H9 (cell line): ENCODE measurements at regions not wholly inside any gene's neighbourhood (a gene's known extent, or its start where the extent isn't known, plus 50 kb on each side); places are given as distances from the start of the nearest gene placed in this dataset.

Experiments
- DNase-seq: peaks from one replicate; pipeline ENCODE4 v3.0.0-alpha.2; 2017
- H2AFZ ChIP-seq: one replicate; pipeline ENCODE4 v1.6.1; 2013; ENCODE audit warnings: mild to moderate bottlenecking, low read length, control low read depth, moderate library complexity
- H2AK5ac ChIP-seq: 2 replicates; pipeline ENCODE4 v1.6.1; 2013; ENCODE audit warnings: low read length, control low read depth, mixed read lengths; ENCODE audit not compliant: insufficient read length
- H2BK120ac ChIP-seq: one replicate; pipeline ENCODE4 v1.6.1; 2013; ENCODE audit warnings: low read depth, mild to moderate bottlenecking, low read length, control low read depth, inconsistent platforms; ENCODE audit not compliant: poor library complexity, severe bottlenecking
- H2BK12ac ChIP-seq: 2 replicates; pipeline ENCODE4 v1.6.1; 2013; ENCODE audit warnings: low read length, control low read depth, mixed read lengths, low read depth; ENCODE audit not compliant: insufficient read length
- H2BK15ac ChIP-seq: 2 replicates; pipeline ENCODE4 v1.6.1; 2013; ENCODE audit warnings: low read depth, low read length, control low read depth
- H2BK20ac ChIP-seq: one replicate; pipeline ENCODE4 v1.6.1; 2013; ENCODE audit warnings: low read depth, mild to moderate bottlenecking, low read length, control low read depth, inconsistent platforms; ENCODE audit not compliant: poor library complexity, severe bottlenecking
- H2BK5ac ChIP-seq: 2 replicates; pipeline ENCODE4 v1.6.1; 2013; ENCODE audit warnings: low read length, control low read depth, mixed read lengths; ENCODE audit not compliant: insufficient read length
- H3K14ac ChIP-seq: 2 replicates; pipeline ENCODE4 v1.6.1; 2013; ENCODE audit warnings: low read length, control low read depth; ENCODE audit not compliant: insufficient read depth
- H3K18ac ChIP-seq: 2 replicates; pipeline ENCODE4 v1.6.1; 2013; ENCODE audit warnings: low read depth, mild to moderate bottlenecking, mixed read lengths, low read length, control low read depth; ENCODE audit not compliant: insufficient read length
- H3K23ac ChIP-seq: 2 replicates; pipeline ENCODE4 v1.6.1; 2013; ENCODE audit warnings: low read length, control low read depth, mixed read lengths, low read depth; ENCODE audit not compliant: insufficient read length
- H3K23me2 ChIP-seq: 2 replicates; pipeline ENCODE4 v1.6.1; 2013; ENCODE audit warnings: low read depth, mild to moderate bottlenecking, mixed read lengths, low read length, control low read depth; ENCODE audit not compliant: insufficient read length, poor library complexity, severe bottlenecking
- H3K27ac ChIP-seq: 2 replicates; pipeline ENCODE4 v1.5.1; 2013; ENCODE audit warnings: low read length, control low read depth, mixed read lengths, low read depth; ENCODE audit not compliant: insufficient read length
- H3K27me3 ChIP-seq: 2 replicates; pipeline ENCODE4 v1.6.1; 2013; ENCODE audit warnings: low read length, control low read depth, inconsistent platforms; ENCODE audit not compliant: insufficient read depth
- H3K4ac ChIP-seq: 2 replicates; pipeline ENCODE4 v1.6.1; 2013; ENCODE audit warnings: low read depth, mild to moderate bottlenecking, control low read depth, inconsistent platforms, low read length, moderate library complexity
- H3K4me1 ChIP-seq: 2 replicates; pipeline ENCODE4 v1.6.1; 2013; ENCODE audit warnings: low read length, control low read depth, inconsistent platforms; ENCODE audit not compliant: insufficient read depth
- H3K4me2 ChIP-seq: 2 replicates; pipeline ENCODE4 v1.6.1; 2013; ENCODE audit warnings: low read length, control low read depth, mixed read lengths; ENCODE audit not compliant: insufficient read length, insufficient read depth
- H3K56ac ChIP-seq: 2 replicates; pipeline ENCODE4 v1.6.1; 2013; ENCODE audit warnings: low read depth, mild to moderate bottlenecking, mixed read lengths, low read length, control low read depth; ENCODE audit not compliant: insufficient read length
- H3K79me1 ChIP-seq: 2 replicates; pipeline ENCODE4 v1.6.1; 2013; ENCODE audit warnings: low read depth, mild to moderate bottlenecking, moderate library complexity, low read length, control low read depth, inconsistent platforms; ENCODE audit not compliant: insufficient read depth, poor library complexity, severe bottlenecking
- H3K79me2 ChIP-seq: 2 replicates; pipeline ENCODE4 v1.6.1; 2013; ENCODE audit warnings: low read length, control low read depth, inconsistent platforms; ENCODE audit not compliant: insufficient read depth
- H3K9ac ChIP-seq: 2 replicates; pipeline ENCODE4 v1.6.1; 2013; ENCODE audit warnings: low read length, control low read depth, mixed read lengths; ENCODE audit not compliant: insufficient read length; ENCODE audit errors: extremely low read depth
- H3K9me3 ChIP-seq: one replicate; pipeline ENCODE4 v1.6.1; 2013; ENCODE audit warnings: low read depth, low read length, inconsistent platforms; ENCODE audit not compliant: control insufficient read depth
- H3T11ph ChIP-seq: one replicate; pipeline ENCODE4 v1.6.1; 2013; ENCODE audit warnings: mild to moderate bottlenecking, low read length, control low read depth, inconsistent platforms
- H4K20me1 ChIP-seq: one replicate; pipeline ENCODE4 v1.6.1; 2013; ENCODE audit not compliant: control insufficient read depth, insufficient read length, insufficient read depth
- H4K5ac ChIP-seq: 2 replicates; pipeline ENCODE4 v1.6.1; 2013; ENCODE audit warnings: low read depth, mild to moderate bottlenecking, mixed read lengths, low read length, control low read depth; ENCODE audit not compliant: insufficient read length
- H4K8ac ChIP-seq: replicated peaks from 2 replicates; pipeline ENCODE4 v1.6.1; 2013; ENCODE audit warnings: low read length, control low read depth, mixed read lengths, low read depth; ENCODE audit not compliant: insufficient read length
- H4K91ac ChIP-seq: 2 replicates; pipeline ENCODE4 v1.6.1; 2013; ENCODE audit warnings: low read depth, mild to moderate bottlenecking, moderate library complexity, mixed read lengths, low read length, control low read depth; ENCODE audit not compliant: insufficient read length
- H3K27ac Mint-ChIP-seq, 3 experiments: 2 replicates in 2 of 3; 3 replicates in 1 of 3; pipeline ENCODE4 v1.8.0; 2020 to 2021; ENCODE audit warnings: mixed read lengths in 3 of 3, mild to moderate bottlenecking in 1 of 3, moderate library complexity in 1 of 3
- H3K27me3 Mint-ChIP-seq: 2 replicates; pipeline ENCODE4 v1.8.0; 2021; ENCODE audit warnings: low read depth, mild to moderate bottlenecking, moderate library complexity, mixed read lengths
- H3K36me3 Mint-ChIP-seq, 3 experiments: 2 replicates in 2 of 3; 3 replicates in 1 of 3; pipeline ENCODE4 v1.8.0; 2020 to 2021; ENCODE audit warnings: low read depth in 3 of 3, mixed read lengths in 3 of 3; ENCODE audit not compliant: insufficient read depth in 1 of 3
- H3K4me1 Mint-ChIP-seq, 2 experiments: 2 replicates each; pipeline ENCODE4 v1.8.0; 2020; ENCODE audit warnings: mixed read lengths in 2 of 2
- H3K4me3 Mint-ChIP-seq, 2 experiments: 2 replicates in 1 of 2; 3 replicates in 1 of 2; pipeline ENCODE4 v1.8.0; 2020 to 2021; ENCODE audit warnings: mild to moderate bottlenecking in 2 of 2, mixed read lengths in 2 of 2, moderate library complexity in 1 of 2
- H3K9me3 Mint-ChIP-seq, 2 experiments: 2 replicates in 1 of 2; 3 replicates in 1 of 2; pipeline ENCODE4 v1.8.0; 2020; ENCODE audit warnings: mild to moderate bottlenecking in 2 of 2, mixed read lengths in 2 of 2, moderate library complexity in 1 of 2
- CTCF ChIP-seq: fragments of 200-600 bp; sonication (generic); conservative IDR thresholded peaks from 3 replicates; pipeline ENCODE4 v1.8.0; 2021; ENCODE audit warnings: antibody characterized with exemption, mild to moderate bottlenecking
- WGBS: extraction: QIAGEN DNeasy Blood & Tissue Kit; methylation state at CpG from one replicate; pipeline ENCODE4 v1.1.7; 2013; ENCODE audit warnings: missing lambda C conversion rate, low lambda C conversion rate, mixed read lengths; ENCODE audit not compliant: insufficient read length; ENCODE audit errors: extremely low coverage; 5-methylcytosine and 5-hydroxymethylcytosine counted together

- H3K23me2 ChIP-seq, result no peaks in the 10 kb centered on the region
- no peak overlapping the region for H3K4me3 Mint-ChIP-seq
These were observed 294.5 kb downstream of the C3orf38 start for GRCh38 chr3:88444251-88444650.

More at GRCh38 chr3:88444251-88444650, 294.5 kb downstream of the C3orf38 start:
- H3K14ac ChIP-seq, result no peak overlapping the region
- no CpG with 5 or more reads among the region's 1 CpG for WGBS
- H4K20me1 ChIP-seq, result no peaks in the 10 kb centered on the region
- TF ChIP-seq CTCF, result no peak
- H3K79me1 ChIP-seq, result no peaks in the 10 kb centered on the region
- no peak overlapping the region for H2BK5ac ChIP-seq
- no peak overlapping the region for H2AK5ac ChIP-seq
- H3K9me3 ChIP-seq, result no peaks in the 10 kb centered on the region
- H4K8ac ChIP-seq, result no peak overlapping the region
- no peaks in the 10 kb centered on the region for H3K9me3 Mint-ChIP-seq
- H4K5ac ChIP-seq, result no peak overlapping the region
- no peak overlapping the region for H3K56ac ChIP-seq
- H3K4me1 Mint-ChIP-seq, result no peaks in the 10 kb centered on the region; a peak in 1 of 4 replicates
- no peak overlapping the region for H3K4me2 ChIP-seq
- no peak overlapping the region for H3K9ac ChIP-seq
- no peak overlapping the region for H3K27ac ChIP-seq
- H4K91ac ChIP-seq, result no peak overlapping the region
- H2BK20ac ChIP-seq, result no peak overlapping the region
- H3K4me1 ChIP-seq, result no peaks in the 10 kb centered on the region
- H3K27me3 ChIP-seq, result no peaks in the 10 kb centered on the region
- no peak overlapping the region for H2AFZ ChIP-seq
- H2BK120ac ChIP-seq, result no peak overlapping the region
- no peaks in the 10 kb centered on the region for H3K36me3 Mint-ChIP-seq
- H3K18ac ChIP-seq, result no peak overlapping the region
- H2BK15ac ChIP-seq, result no peak overlapping the region
- no peak overlapping the region for H2BK12ac ChIP-seq
- H3K27me3 Mint-ChIP-seq, result no peaks in the 10 kb centered on the region
- H3K79me2 ChIP-seq, result no peaks in the 10 kb centered on the region
- H3K23ac ChIP-seq, result no peak overlapping the region
- no peak overlapping the region for H3K4ac ChIP-seq
- no peak overlapping the region for H3T11ph ChIP-seq
- no peak overlapping the region for H3K27ac Mint-ChIP-seq
- no peak for DNase-seq
